Erythroblast (primary cell): ENCODE measurements at regions not wholly inside any gene's neighbourhood (a gene's known extent, or its start where the extent isn't known, plus 50 kb on each side); places are given as distances from the start of the nearest gene placed in this dataset.

ENCODE experiments used
- GATA1 ChIP-seq: IDR thresholded peaks from 2 replicates; pipeline ENCODE4 v1.6.1; 2011; ENCODE audit warnings: low read depth, mild to moderate bottlenecking, control low read depth, low read length, moderate library complexity
- POLR2A ChIP-seq: IDR thresholded peaks from 2 replicates; pipeline ENCODE4 v1.6.1; 2011; ENCODE audit warnings: mild to moderate bottlenecking, low read length

DNA sequence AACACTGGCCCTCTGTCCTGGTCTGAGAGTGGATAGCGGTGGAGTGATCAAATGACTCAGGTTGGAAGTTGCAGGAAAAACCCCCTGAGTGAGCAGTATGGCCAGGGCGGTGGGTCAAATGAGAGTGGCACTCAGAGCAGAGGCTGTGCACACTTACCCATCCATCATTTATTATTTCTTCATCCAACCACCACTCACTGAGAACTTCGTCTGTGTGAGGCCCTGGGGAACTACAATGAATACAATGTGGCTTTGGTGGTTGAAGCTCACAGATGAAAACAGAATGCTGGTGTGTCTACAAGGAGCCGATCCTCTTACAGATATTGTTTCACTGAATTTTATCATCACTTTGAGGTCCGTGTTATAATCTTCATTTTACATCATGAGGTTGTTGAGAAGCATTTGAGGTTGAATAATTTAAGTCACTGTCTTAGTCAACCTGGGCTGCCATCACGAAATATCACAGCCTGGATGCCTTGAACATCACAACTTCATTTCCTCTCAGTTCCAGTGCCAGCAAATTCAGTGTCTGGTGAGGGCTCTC, 73.4 kb upstream of the ID2 start:
- TF ChIP-seq GATA1 (no peak), POLR2A (no peak)
